Esophagus squamous epithelium (tissue), 4 donors: ENCODE measurements at regions not wholly inside any gene's neighbourhood (a gene's known extent, or its start where the extent isn't known, plus 50 kb on each side); places are given as distances from the start of the nearest gene placed in this dataset.

Source experiments
- POLR2A ChIP-seq, 4 donors: fragments of 450-650 bp; IDR thresholded peaks; one replicate each; pipeline ENCODE4 v1.6.1; 2017; ENCODE audit warnings: antibody characterized with exemption in 4 of 4, mild to moderate bottlenecking in 4 of 4, moderate library complexity in 3 of 4
- TF ChIP-seq, protein P1 (sequence below), 6 experiments: fragments of 450-650 bp in 4 of 6; fragments of 200-600 bp in 2 of 6; sonication (generic) in 2 of 6; IDR thresholded peaks; one replicate each; pipeline ENCODE4 v1.5.1; 2016 to 2019; ENCODE audit warnings: antibody characterized with exemption in 6 of 6, mild to moderate bottlenecking in 4 of 6, moderate library complexity in 4 of 6

GRCh38 chr5:56717253-56717987, 97.9 kb upstream of the MAP3K1 start:
- TF ChIP-seq, protein P1, sequence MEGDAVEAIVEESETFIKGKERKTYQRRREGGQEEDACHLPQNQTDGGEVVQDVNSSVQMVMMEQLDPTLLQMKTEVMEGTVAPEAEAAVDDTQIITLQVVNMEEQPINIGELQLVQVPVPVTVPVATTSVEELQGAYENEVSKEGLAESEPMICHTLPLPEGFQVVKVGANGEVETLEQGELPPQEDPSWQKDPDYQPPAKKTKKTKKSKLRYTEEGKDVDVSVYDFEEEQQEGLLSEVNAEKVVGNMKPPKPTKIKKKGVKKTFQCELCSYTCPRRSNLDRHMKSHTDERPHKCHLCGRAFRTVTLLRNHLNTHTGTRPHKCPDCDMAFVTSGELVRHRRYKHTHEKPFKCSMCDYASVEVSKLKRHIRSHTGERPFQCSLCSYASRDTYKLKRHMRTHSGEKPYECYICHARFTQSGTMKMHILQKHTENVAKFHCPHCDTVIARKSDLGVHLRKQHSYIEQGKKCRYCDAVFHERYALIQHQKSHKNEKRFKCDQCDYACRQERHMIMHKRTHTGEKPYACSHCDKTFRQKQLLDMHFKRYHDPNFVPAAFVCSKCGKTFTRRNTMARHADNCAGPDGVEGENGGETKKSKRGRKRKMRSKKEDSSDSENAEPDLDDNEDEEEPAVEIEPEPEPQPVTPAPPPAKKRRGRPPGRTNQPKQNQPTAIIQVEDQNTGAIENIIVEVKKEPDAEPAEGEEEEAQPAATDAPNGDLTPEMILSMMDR (IDR thresholded peaks at IDR 0.05) = no peak
- TF ChIP-seq POLR2A (IDR thresholded peaks at IDR 0.05) = no peak
